ENCODE measurements at regions not wholly inside any gene's neighbourhood (a gene's known extent, or its start where the extent isn't known, plus 50 kb on each side); places are given as distances from the start of the nearest gene placed in this dataset.

DNA sequence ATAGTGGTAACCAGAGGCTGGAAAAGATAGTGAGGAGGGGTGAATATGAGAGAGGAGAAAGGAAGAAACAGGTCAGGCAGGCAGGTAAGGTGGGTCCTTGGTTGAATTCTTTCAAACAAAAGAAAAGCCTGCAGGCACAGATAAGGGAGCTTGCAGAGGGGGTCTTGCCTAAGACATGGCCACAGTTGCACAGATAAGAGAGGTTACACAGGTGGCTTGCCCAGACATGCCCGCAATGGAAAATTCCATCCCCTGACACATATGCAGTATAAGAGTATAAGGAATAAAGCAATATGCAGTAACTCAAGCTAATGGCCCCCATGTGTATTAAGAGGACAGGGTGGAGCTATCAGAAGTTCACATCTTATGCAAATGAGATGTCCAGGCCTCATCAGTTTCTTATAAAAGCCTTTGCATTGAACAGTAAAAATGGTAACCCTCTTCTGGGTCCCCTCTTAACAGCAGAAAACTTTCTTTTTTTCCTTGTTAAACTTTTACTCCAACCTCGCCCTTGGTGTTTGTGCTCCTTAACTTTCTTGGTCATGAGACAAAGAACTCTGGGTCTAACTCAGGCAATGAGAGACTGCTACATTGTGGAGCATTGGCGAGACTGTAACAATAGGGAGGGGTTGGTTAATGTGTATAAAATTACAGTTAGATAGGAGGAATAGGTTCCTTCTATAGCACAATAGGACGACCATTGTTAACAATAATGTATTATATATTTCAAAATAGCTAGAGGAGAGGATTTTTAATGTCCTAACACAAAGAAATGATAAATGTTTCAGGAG lies 764.6 kb downstream of the TSN start:
- TF ChIP-seq ZNF274 (IDR thresholded peaks at IDR 0.05; ENCODE audit: low read depth, low read length), result no peak
- no peak overlapping the region for H3K4me3 ChIP-seq (ENCODE audit: low read length)

DNA sequence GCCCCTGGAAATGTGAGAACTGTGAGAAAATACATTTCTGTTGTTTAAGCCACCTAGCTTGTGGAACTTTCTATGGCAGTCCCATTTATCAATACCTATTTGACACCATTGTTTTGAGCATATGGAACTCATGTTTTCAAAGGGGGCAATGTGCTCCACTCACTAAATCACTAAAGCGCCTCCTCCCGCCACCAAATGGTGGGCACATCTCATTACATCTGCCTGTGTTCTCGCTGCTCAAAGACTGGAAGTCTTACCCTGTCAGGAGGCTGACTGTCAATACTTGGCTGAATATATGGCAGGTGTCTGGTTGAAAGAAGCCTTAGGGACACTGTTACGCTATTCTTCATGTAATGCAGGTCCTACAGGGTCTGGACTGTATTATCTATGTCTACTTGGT lies 767.7 kb downstream of the TSN start:
- no peak for TF ChIP-seq ZNF274 (IDR thresholded peaks at IDR 0.05; ENCODE audit: low read depth, low read length)
- no peak overlapping the region for H3K4me3 ChIP-seq (ENCODE audit: low read length)

DNA sequence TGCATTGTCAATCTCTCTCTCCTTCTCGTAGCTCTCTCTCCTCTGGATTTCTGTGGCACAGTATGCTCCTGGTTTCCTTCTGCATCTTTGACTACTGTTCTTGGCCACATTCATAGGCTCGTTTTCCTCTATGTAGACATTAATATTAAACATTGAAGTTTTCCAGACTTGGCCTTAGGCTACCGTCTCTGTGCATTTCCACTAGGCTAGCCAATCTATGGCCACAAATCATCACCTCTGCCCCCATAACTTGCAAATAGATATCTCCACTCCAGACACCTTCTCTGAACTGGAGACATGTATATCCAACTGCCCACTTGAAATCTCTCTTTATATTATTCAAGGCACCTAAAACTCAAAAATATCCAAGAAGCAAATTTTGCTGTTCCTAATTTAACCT lies 768.5 kb downstream of the TSN start:
- TF ChIP-seq ZNF274 (IDR thresholded peaks at IDR 0.05; ENCODE audit: low read depth, low read length), result no peak
- H3K4me3 ChIP-seq (ENCODE audit: low read length), result no peak overlapping the region

DNA sequence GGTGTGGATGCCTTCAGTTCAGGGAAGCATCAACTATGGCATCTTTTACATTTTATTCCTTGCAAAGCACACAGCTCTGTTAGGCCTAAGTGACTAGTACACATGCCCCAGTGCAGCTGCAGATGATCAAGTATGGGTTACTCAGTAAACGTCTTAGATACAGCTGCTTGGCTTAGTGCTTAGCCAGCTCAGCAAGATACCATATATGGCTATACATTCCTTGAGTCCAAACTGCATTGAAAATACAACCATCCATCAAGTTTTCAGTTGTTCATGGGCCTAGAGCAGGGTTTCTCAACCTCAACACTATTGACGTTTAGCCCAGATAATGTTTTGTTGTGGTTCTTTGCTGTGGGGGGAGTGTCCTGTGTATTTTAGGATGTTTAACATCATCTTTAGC lies 769.9 kb downstream of the TSN start:
- no peak for TF ChIP-seq ZNF274 (IDR thresholded peaks at IDR 0.05; ENCODE audit: low read depth, low read length)
- no peak overlapping the region for H3K4me3 ChIP-seq (ENCODE audit: low read length)

DNA sequence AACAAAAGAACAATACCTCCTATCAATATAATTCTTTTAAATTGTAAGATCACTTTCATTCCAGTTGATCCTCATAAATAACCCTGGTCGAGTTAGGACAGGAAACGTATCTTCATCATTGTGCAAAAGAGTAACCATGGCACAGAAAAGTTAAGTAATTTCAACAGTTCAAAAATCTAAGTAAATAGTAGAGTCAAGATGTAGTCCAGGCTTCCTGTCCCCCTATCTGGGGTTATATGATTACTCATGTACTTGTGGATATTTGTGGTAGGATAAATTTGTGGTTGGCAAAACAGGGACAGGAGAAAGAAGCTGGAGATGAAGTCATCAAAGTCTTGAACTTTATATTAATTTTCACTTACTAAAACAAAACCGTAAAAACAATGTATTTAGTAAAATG lies 772.6 kb downstream of the TSN start:
- no peak for TF ChIP-seq ZNF274 (IDR thresholded peaks at IDR 0.05; ENCODE audit: low read depth, low read length)
- H3K4me3 ChIP-seq (ENCODE audit: low read length), result no peak overlapping the region

DNA sequence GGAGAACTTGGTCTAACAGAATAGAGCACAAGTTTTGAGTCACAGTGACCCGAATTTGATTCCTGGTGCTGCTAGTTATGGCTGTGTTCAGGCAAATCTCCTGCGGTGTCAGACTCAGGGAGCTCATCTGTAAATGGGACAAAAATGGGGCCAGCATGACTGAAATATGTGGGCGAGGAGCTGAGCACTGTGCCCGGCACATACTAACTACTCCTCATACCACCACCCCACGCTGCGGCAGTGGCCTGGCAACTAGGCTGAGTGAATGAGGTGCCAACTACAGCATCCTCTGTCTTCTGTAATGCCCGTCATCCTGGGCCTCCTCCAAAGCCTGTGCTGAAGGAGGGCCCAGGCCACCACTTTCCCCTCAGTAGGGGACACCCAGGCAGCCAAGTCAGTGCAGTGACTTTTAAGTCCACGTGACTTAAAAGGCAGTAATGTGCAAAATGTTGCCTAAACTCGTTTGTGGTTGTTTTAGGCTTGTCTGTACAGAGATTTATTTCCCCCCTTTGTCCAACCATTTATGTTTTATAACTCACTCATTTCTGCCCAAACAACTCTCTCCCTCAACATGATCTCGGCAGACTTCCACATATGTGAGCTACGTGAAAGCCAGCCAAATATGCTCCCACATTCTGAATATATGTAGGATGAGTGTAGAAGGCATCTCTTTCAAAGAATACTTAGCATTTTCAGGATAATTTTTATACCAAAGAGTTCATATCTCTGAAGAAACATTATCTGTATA lies 773.7 kb downstream of the TSN start:
- TF ChIP-seq ZNF274 (IDR thresholded peaks at IDR 0.05; ENCODE audit: low read depth, low read length), result no peak
- no peak overlapping the region for H3K4me3 ChIP-seq (ENCODE audit: low read length)

DNA sequence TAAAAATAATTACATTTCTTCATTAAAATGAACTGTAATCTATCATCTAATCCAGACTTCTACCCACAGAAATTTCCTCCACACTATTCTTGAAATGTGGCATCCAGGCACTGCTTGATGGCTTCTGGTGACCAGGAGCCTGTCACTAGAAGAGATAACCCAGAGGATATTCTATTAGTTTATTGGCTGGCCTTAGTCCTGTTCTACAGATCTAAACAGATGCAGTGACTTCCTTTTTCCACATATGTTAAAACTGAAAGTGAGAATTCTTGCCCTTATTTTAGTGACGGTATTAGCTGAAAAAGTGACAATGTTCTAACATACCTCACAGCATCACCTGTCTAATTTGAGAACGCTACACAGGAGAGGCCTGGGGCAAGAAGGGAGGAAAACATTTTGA lies 775.4 kb downstream of the TSN start:
- TF ChIP-seq ZNF274 (IDR thresholded peaks at IDR 0.05; ENCODE audit: low read depth, low read length), result no peak

DNA sequence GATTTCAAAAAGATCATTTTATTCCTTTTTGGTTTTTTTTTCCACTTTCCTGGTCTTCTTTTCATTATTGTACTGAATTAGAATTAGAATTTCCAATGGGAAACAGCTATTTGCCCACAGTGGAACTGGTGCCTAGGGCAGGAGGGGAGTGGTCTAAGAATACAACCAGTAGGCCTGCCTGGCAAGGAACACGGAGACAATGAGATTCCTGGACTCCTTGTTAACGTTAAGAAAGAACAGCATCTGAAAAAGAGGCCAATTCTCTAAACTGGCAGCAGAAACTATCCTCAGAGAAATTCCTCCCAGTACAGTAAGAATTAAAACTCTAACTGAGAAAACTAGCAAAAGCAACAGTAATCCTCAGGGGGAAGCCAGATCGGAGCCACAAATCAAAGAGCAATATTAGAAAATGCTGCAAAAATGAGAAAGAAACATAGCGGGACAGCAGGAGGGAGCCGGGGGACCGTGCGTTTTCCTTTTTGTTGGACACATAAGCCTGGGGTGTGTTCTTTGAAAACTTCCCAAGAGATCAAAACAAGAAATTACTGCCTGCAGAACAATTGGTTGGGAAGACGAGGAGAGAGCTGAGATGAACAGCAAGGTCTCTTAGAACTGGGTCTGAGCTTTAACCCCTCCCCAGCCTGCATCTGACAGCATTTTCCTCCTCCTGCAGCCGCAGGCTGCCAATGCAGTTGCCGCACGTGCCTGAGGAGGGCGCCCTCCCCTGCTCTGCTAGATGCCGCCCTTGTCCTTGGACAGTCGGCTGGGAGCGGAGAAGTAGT lies 776.0 kb downstream of the TSN start:
- H3K4me3 ChIP-seq (ENCODE audit: low read length), result no peak overlapping the region
- TF ChIP-seq ZNF274 (IDR thresholded peaks at IDR 0.05; ENCODE audit: low read depth, low read length), result no peak

More for the DNA sequence above, 775.4 kb downstream of the TSN start:
- H3K4me3 ChIP-seq (ENCODE audit: low read length), result no peak overlapping the region

DNA sequence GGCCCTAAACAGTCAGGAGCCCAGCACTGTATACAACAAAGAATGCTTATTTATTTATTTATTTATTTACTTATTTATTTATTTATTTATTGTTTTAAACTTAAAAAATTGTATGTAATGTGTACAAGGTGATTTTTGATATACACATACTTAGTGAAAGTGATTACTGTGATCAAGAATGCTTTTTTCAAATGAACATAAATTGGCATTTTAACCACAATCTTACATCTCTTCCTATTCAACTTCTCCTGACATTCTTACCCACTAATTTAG lies 776.6 kb downstream of the TSN start:
- no peak overlapping the region for H3K4me3 ChIP-seq (ENCODE audit: low read length)
- no peak for TF ChIP-seq ZNF274 (IDR thresholded peaks at IDR 0.05; ENCODE audit: low read depth, low read length)

DNA sequence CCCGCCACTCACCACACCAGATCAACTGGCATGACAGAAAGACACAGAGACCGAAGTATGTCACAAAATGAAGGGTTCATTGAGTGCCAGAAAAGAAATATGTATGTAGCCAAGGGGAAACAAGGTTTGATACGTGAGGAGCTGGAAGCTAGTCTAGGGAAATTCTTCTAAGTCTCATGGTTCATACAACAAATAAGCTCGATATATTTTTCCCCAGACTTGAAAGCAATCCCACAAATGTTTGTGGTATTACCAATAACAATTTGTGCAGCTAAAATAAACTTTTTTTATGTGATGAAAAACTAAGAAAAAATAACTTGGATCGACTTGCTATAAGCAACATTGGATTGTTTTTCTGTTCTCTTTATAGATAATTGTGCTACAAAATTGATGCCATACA lies 777.0 kb downstream of the TSN start:
- no peak overlapping the region for H3K4me3 ChIP-seq (ENCODE audit: low read length)
- TF ChIP-seq ZNF274 (IDR thresholded peaks at IDR 0.05; ENCODE audit: low read depth, low read length), result no peak

DNA sequence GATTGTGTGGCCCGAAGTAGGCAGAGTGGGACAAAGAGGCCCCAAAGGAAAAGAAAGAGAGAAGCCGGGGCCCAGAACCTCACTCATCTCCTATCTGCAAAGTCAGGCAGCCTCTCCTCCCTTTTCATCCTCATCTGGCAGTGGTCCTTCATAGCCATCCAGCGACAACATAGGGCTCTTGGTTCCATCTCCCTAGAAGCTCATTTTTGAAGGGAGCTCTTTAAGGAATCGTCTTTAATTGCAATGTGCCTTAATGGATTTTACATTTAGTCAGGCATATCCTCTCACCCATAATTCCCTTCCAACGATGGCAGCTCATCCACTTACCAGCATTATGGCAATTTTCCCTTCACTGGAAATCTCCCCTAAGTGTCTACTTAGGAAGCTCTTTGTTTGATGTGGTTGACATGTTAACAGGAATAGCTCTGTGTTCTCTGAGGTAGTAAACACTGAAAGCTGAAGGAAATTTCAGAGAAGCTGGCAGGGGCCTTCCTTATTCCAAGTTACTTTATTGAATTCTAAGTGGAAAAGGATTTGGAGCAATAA lies 780.6 kb downstream of the TSN start:
- no peak overlapping the region for H3K4me3 ChIP-seq (ENCODE audit: low read length)
- TF ChIP-seq ZNF274 (IDR thresholded peaks at IDR 0.05; ENCODE audit: low read depth, low read length), result no peak

DNA sequence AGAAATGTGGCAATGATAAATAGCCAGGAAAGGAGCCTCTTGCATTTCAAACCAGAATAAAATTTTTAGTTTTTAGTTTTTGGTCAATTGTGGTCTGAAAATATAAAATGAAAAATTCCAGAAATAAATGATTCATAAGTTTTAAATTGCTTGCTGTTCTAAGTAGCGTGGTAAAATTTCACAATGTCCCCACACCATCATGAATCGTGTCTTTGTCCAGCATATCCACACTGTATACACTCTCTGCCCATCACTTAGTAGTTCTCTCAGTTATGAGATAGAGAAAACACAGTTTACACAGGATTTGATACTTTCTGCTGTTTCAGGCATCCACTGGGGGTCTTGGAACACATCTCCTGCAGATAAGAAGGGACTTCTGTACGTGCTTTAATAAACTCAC lies 783.9 kb downstream of the TSN start:
- no peak overlapping the region for H3K4me3 ChIP-seq (ENCODE audit: low read length)
- TF ChIP-seq ZNF274 (IDR thresholded peaks at IDR 0.05; ENCODE audit: low read depth, low read length), result no peak

DNA sequence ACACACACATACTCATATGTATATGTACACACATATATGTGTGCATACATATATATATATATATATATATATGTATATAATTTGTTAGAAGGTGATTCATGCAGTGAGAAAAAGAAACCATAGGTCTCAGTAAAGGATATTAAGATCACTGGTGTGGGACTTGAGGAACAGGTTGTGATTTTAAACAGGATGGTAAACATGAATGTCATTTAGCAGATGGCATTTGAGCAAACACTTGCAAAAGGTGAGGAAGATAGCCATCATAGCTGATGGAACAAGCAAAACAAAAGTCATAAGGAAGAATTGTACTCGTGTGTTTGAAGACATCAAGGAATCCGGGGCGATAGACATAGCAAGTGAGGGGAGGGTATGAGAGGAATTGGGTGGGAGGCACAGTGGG lies 784.5 kb downstream of the TSN start:
- no peak for TF ChIP-seq ZNF274 (IDR thresholded peaks at IDR 0.05; ENCODE audit: low read depth, low read length)
- H3K4me3 ChIP-seq (ENCODE audit: low read length), result no peak overlapping the region

DNA sequence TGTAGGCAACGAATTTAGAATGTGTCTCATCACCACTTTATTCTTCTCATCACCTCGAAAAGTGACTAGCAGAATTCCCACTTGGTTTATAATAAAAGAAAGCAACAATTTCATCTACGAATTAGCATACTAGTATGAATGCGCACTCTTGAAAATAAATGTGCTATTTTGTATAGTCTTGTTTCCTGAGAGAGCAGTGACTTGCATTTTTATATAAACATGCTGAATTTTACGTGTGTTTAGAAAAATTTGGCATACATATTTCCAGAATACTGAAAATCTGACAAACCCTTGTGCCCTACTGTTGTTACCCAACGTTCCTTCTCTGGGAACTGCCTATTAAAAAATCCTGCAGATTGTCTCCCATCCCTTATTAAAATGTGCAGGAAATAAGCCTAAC lies 786.8 kb downstream of the TSN start:
- TF ChIP-seq ZNF274 (IDR thresholded peaks at IDR 0.05; ENCODE audit: low read depth, low read length), result no peak
- H3K4me3 ChIP-seq (ENCODE audit: low read length), result no peak overlapping the region

DNA sequence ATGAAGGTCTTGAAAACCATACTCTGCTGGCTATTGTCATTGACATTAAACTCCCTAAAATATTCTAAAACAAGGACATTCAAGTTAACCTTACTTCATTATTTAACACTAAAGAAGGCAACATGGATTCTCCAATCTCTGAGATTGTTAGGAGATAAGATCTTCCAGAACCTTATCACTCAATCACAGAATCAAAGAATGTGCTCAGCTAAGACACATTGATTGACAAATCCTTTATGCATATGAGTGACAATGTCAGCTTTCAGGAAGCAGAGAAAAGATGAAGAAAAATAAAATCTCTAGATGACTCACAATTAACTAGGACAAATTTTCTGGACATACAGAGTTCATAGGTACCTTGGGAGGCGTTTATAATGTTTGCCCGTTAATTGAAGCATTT lies 787.2 kb downstream of the TSN start:
- H3K4me3 ChIP-seq (ENCODE audit: low read length), result no peak overlapping the region
- TF ChIP-seq ZNF274 (IDR thresholded peaks at IDR 0.05; ENCODE audit: low read depth, low read length), result no peak
